ENCODE measurements at regions not wholly inside any gene's neighbourhood (a gene's known extent, or its start where the extent isn't known, plus 50 kb on each side); places are given as distances from the start of the nearest gene placed in this dataset.

DNA sequence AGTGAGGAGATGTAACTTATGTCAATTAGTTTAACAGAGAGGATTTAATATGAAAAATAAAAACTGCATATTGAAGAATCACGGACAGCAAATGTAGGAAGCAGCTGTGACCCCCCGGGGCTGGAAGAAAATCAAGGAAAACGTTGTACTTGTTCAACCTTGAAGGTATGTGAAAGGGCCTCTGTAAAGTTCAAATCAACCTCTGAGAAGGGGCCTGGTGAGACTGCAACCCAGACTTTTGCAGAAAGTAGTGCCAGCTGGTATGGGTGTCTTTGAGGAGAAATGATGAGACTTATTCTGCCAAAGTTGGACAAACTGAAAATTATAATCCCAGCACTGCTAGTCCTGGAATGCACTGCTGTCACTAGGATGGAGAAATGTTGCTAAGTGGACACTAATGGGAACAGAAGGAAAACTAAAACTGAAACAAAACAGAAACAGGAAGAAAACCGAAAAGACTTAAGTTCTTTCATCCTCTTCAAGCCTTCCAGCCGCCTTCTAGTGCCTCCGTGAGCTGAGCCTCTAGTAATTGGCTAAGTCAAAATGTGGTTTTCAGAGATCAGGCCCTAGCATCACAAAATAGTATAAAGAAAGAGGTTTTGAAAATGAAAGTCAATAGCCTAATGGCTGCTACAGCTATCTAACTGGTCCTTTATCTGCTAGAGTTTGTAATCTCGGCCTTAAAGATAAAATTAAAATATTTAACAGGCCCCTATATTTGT is 253.7 kb upstream of the SORCS1 start:
- no peak for DNase-seq (ENCODE audit: low spot score)

DNA sequence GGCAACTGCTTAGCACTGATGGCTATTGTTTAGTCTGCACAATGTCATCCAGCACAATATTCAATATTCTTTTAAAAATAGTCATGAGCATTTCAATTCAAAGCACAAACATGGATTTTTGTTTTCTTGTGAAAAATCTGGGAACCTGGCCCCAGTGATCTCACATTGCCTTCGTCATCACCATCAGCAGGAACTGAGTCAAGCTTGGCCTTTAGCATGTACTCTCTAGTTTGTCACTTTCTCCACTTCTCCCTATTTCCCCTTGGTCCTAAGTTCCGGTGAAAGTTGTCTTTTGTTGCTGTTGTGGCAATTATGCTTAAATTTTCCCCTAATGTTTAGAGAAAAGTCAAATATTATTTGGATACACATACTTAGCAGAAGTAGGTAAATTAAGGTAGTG is 252.9 kb upstream of the SORCS1 start:
- no peak for DNase-seq (ENCODE audit: low spot score)

DNA sequence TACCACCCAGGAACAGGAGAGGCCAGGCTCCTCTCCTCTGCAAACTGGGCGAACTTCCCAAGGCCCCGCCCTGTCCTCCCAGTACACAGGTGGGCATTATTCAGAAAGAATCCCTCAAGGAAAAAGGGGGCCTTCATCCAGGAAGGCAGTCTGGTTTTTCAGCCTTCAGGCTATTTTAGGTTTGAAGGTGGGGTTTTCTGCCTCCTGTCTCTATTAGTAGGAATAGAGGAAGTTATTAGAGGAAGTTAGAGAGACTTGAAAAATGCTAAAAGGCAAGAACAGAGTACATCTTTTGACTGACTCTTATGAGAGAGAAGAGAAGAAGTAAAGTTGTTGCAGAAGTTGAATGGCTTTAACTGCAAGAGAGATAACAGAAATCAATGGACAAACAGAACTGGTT is 250.9 kb upstream of the SORCS1 start:
- no peak for DNase-seq (ENCODE audit: low spot score)

DNA sequence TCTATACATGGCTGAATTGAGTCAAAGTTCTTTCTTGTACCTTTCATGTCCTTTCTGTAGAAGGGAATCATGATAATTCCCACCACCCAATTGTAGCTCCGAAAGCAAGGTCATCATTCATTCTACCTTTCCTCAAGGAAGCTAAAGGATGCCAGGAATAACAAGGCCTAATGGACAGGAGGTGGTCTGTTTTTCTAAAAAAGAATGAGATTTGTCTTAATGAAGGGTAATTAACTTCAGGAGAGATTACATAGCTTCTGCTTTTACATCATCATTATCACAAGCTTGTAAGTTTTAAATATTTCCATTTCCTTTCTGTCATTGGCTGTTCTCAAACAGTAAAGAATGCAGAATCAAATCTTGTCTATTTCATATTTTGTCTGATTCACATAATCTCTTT is 249.5 kb upstream of the SORCS1 start:
- DNase-seq (ENCODE audit: low spot score), result no peak

DNA sequence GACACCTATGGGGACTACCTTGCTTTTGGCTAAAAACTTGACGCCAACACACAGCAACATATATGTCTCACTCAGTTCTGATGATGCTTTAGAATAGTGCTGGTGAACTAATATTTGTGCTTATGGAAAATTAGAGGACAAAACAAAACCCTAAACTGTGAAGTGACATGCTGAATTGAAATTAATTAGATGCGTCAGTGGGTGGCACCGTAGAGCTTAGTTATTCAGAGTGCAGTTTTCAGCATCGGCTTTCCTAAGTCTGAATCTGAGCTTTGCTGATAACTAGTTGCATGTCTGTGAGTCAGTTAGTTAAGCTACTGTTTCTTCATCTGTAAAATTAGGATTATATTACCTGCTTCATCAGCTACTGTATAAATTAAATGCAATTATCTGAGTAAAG is 245.0 kb upstream of the SORCS1 start:
- peak; percentile 22 for DNase-seq (ENCODE audit: low spot score)

DNA sequence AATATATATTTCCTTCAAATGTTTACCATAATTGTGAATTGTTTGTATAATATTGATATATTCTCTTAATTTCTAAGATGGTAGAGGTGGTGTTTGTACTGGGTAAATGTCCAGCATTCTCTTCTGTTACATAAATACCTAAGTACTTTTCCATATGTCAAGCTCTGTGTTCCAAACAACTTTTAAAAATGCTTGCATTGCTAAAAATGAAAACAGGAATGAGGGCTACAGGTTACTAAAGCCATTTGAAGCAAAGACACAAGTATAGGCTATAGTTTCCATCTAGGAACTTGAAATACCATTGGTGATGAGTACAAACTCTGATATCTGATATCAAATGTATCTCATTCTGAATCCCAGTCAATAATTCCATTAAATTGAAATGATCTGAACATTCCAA is 233.6 kb upstream of the SORCS1 start:
- no peak for DNase-seq (ENCODE audit: low spot score)

DNA sequence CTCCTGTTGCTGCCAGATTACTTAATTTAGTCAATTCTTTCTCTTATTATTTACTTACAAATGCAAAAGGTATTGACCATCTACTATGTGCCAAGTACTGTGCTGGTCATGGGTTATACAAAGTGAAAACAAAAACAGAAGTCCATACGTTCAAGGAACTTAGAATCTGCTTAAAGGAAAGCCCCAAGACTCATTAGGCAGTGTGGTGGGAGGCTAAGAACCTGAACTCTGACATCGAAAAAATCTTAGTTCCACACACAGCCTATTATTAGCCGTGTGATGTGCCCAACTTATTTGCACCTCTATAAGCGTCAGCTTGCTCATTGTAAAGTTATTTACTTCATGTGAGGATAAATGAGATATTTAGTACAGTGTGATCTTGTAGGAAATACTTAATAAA is 227.4 kb upstream of the SORCS1 start:
- no peak for DNase-seq (ENCODE audit: low spot score)

DNA sequence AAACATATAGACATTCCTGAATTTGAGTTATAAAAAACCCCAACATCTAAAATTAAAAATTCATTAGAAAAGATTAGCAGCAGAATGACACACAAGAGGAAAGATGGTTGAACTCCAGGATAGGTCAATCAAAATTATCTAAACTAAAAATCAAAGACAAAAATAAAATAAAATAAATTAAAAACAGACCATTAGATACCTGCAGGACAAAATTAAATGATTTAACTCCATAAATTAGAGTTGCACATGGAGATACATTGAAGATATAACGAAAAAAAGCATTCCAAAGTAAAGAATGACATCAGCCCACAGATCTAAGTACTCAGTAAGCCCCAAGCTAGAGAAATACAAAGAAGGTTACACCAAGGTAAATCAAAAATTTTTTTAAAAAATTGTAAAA is 226.1 kb upstream of the SORCS1 start:
- DNase-seq (ENCODE audit: low spot score), result no peak

DNA sequence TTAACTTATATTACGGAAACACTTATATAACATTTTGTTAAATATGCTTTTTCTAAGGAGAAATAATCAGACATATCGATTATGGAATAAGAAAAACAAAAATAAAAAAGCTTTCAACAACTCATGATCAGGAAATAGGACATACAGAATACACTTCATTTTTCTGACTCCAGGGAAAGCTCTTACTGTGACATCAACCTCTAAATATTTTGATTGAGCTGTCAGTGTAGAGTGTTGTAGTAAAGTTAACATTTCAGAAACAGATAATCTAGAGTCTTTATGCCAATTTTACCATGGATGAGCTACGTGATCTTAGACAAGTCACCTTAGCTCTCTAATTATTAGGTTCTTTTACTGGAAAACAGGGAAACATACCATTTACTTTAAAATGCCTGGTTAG is 218.9 kb upstream of the SORCS1 start:
- no peak for DNase-seq (ENCODE audit: low spot score)

DNA sequence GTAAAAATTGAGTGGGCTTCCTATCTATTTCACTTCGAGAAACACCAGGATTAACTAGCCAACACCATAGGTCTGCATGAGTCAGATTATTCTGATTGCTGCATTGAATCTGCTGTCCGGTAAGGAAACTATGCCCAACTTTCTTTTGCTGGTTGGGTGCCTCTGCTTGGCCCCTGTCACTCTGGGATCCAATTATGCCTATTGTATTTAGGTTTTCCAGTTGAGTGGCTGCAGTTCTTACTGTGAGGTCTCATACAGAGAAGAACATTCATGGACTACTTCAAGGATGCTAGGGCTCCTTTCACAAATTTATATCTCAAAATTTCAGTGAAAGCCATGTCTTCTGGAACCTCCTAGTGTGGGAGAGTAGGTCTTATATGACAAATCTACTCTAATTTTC is 215.1 kb upstream of the SORCS1 start:
- no peak for DNase-seq (ENCODE audit: low spot score)

DNA sequence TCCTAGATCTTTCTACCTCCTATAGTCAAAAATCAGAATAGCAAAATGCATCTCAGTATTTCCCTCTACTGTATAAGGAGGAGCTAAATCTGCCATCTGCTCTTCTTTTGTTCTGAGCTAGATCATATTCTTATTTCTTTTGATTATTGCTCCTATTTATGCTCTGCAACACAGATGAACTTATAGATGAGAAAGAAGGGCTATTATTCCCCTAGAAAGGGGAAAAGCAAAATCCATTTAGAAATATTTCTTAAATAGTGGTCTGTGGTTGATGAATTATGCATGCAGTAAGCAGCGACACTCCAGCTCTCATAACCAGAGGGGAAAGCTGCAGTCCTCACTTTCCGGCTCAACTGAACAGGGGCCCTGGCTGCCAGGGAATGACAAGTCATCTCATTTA is 207.3 kb upstream of the SORCS1 start:
- no peak for DNase-seq (ENCODE audit: low spot score)

DNA sequence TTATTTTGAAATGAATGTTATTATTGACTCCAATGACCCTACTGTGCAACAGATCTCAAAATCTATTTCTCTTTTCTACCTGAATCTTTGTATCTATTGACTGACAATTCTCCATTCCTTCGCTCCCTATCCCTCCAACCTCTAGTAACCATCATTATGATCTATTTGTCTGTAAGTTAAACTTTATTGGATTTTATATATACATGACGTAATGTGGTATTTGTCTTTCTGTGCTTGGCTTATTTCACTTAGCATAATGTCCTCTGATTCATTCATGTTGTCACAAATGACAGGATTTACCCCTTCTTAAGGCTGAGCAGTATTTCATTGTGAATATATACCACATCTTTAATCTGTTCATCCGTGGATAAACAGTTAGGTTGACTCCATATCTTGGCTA is 200.4 kb upstream of the SORCS1 start:
- no peak for DNase-seq (ENCODE audit: low spot score)

DNA sequence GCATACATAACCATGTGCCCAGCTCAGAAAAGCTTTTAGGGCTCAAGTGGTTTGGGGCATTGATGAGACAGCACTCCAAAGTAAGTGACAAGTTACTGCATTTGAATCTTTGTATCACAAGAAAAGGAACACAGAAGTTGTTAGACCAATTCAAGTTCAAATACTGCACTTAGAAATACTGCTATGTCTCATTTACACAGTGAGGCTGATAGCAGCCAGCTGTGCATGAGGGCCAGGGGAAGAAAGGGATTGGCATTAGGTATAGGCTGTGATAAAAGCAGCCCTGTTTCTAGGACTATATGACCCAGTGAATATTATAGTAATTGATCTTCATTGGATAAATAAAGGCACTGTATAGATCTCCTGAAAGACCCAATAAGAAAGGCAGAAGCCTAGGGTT is 197.8 kb upstream of the SORCS1 start:
- DNase-seq (ENCODE audit: low spot score), result no peak

DNA sequence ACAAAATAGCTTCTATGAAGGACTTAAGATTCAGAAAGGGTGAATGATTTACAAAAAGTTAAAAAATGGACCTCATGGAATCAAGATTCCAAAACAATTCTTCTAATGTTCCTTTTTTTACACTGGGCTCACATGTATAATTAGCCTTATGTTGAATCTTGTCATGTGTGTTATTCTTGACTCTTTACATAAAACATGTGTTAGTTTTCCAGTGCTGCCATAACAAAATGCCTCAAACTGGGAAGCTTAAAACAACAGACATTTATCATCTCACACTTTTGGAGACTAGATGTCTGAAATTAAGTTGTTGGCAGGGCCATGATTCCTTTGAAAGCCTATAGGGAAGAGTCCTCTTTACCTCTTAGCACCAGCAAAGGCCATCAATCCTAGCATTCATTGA is 192.5 kb upstream of the SORCS1 start:
- no peak for DNase-seq (ENCODE audit: low spot score)

DNA sequence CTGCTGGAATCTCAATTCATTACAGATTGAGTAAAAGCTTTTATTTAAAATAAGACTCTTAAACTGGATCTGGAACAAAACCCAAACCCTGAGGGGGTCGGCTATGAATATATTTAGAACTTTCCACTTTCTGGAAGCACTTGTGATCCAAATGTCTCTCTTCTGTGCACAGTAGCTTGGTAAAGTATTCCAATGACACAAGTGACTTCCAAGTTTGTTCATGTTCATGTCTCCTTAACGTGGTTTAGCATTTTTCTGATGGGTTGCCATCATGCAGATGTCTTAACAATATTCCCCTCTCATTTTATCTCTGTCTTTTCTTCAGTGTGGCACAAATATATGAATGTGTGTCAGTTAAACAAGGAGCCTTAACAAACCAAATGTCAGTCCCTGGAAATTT is 191.9 kb upstream of the SORCS1 start:
- DNase-seq (ENCODE audit: low spot score), result no peak

DNA sequence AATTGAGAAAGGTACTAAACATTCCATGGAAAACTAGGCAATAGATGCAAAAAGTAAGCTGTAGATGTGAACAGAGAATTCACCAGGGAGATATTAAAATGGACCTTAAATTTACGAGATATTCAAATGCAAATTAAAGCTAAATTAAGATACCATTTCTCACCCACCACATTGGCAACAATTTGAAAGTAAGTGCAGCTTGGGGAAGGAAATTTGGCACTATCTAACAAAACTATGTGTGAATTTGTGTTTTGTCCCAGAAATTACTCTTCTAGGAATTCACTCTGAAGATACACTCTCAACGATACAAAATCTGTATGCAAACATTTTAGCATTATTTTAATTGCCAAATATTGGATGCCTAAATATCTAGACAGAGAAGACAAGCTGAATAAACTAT is 178.2 kb upstream of the SORCS1 start:
- DNase-seq (ENCODE audit: low spot score), result no peak

DNA sequence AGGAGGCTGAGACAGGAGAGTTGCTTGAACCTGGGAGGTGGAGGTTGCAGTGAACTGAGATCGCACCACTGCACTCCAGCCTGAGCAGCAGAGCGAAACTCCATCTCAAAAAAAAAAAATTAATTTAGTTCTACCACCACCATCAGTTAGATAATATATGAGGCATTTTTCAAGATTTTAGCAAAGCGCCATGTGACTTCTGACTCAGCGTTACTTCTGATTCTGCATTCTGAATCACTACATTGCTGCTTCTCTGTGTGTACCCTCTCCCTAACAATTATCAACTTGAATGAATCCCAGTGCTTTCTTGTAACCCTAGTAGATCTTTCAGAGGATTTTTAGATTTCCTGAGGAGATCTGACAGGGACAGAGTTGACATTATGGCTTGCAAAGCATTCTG is 176.8 kb upstream of the SORCS1 start:
- DNase-seq (ENCODE audit: low spot score), result no peak

DNA sequence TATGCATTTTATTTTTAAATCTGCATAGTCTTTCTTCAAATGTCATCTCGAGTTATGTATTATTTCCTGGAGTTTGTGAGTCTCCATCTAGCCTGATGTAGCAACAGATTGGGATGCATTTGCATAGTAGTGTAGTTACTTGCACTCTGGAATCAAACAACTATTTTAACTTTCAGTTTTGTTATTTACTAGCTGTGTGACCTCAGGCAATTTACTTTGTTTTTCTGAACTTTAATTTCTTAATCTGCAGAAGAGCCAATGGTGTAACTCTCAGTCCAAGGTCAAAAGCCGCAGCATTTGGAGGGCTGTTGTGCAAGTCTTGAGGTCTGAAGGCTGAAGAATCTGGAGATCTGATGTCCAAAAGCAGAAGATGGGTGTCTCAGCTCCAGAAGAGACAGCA is 175.8 kb upstream of the SORCS1 start:
- no peak for DNase-seq (ENCODE audit: low spot score)

DNA sequence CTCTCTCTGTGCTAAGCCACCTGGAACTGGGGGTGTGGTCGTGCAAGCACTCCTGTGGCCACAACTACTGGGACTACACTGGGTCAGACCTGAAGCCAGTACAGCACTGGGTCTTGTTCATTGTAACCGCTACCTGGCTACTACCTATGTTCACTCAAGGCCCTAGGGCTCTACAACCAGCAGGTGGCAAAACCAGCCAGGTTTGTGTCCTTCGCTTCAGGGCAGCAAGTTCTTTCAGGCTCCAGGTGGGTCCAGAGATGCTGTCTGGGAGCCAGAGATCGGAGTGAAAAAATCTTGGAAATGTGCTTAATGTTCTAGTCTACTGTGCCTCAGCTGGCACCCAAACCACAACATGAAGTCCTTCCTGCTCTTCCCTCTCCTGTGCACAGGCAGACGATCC is 171.6 kb upstream of the SORCS1 start:
- no peak for DNase-seq (ENCODE audit: low spot score)

DNA sequence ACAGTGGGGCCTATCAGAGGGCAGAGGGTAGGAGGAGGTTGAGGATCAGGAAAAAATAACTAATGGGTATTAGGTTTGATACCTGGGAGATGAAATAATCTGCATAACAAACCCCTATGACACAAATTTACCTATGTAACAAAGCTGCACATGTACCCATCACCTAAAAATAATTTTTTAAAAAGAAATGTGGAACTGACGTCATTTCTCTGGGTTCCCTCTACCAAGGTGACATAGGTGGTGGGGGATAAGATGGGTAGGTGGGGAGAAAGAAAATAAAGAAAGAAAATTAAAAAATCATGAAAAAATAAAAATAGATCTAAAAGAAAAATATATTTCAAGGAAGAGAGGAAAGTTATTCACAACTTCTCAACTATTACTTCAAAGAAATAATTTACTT is 153.1 kb upstream of the SORCS1 start:
- DNase-seq (ENCODE audit: low spot score), result no peak

DNA sequence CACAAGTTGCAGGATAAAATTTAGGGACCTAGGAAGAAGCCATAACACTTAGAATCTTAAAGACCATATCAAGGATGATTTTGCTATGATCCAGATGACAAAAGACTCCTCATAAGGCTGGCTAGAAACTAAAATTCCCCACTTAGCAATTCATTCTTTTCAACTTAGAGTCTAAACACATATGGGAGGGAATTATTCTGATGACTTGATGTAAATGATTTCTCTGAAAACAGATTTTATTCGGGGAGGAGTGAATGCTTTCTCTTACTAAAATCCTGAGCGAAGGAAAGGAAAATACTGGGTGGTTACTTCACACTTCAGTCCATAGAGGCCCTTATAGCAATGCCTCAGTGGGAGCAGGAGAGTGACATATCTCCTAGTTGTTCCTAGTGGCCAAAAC is 138.7 kb upstream of the SORCS1 start:
- DNase-seq (ENCODE audit: low spot score), result no peak

DNA sequence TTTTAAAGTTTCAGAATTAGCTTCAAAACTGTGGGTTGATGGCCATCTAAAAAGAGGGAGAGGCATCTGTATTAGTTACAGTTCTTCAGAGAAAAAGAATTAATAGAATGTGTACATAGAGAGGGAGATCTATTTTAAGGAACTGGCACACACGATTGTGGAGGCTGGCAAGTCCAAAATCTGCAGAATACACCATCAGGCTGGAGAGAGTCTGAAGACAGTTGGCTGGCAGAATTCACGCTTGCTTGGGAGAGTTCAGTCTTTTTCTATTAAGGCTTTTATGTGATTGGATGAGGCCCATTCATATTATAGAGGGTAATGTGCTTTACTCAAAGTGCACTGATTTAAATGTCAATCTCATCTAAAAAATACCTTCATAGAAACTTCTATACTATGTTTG is 135.1 kb upstream of the SORCS1 start:
- DNase-seq (ENCODE audit: low spot score), result no peak

DNA sequence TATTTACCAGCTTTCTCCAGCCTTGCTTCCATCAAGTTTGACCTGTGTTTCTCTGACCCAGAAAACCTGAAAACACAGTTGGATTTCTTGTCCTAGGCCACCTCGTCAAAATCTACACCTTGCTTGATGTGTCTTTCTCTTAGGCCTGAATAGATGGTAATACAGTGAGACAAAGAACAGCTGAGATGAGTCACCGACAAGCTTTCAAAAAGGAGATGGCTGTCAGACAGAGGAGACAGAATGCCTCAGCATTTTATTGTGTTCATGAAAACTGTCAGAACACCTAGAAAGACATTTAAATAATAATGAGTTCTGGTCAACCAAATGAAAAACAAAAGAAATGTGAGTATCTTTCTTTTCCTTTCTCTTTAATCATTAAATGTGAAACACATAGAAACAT is 119.7 kb upstream of the SORCS1 start:
- no peak for DNase-seq (ENCODE audit: low spot score)

DNA sequence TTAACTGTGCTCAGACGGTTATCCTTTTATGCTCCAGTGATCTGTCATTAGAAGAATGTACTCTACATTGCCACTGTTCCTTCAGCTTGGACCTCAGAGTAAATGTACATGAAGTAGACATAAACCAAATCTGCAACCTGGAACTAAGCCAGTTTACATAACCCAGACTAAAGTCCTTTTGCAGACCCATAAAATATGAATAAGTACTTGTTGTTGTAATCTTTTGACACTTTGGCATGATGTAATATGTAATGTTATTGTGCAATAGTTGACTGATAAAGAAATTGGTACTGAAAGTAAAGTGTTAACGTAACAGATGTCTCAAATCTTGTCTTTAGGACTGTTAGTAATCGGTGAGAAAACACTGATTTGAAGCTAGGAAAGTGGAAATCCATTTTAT is 115.8 kb upstream of the SORCS1 start:
- DNase-seq (ENCODE audit: low spot score), result no peak

DNA sequence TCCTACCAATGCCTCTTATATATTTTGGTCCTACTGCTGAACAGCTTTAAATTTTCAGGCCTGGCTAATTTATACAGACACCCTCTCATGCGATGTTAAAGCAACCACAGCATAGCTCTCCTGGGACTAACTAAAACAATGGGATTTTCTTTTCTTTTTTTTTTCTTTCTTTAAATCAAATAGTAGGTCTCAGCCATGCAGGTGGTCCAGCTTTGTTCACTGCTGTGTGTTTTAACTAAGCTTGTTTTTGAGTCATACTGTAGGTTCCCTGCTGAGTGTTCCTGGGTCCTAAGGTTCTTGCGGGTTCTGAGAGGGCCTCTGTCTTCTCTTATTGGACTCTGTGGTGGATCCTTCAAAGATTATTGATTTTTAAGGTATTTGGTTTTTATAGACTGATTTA is 113.1 kb upstream of the SORCS1 start:
- no peak for DNase-seq (ENCODE audit: low spot score)

All from mucosa of gallbladder (tissue), 1 donor.